ENCODE measurements at regions not wholly inside any gene's neighbourhood (a gene's known extent, or its start where the extent isn't known, plus 50 kb on each side); places are given as distances from the start of the nearest gene placed in this dataset.
"Not testable (repeated sequence)": the region's sequence is repeated elsewhere in the genome, so short reads cannot be mapped to it uniquely, and the experiment has no call there.

- no peak for DNase-seq
These were observed 61.5 kb downstream of the PRDM13 start for GRCh38 chr6:99668036-99668705.

GRCh38 chr6:99689916-99690685 lies 83.5 kb downstream of the PRDM13 start:
- DNase-seq, result no peak

GRCh38 chr6:99702287-99702686 lies 95.7 kb downstream of the PRDM13 start:
- not testable (repeated sequence) for DNase-seq

GRCh38 chr6:99709062-99709461 lies 102.4 kb downstream of the PRDM13 start:
- DNase-seq, result no peak

- DNase-seq, result no peak
These were observed 104.7 kb downstream of the PRDM13 start for GRCh38 chr6:99711302-99711701.

- DNase-seq, result no peak
These were observed 105.3 kb downstream of the PRDM13 start for GRCh38 chr6:99711925-99712324.

GRCh38 chr6:99712519-99712918 lies 105.9 kb downstream of the PRDM13 start:
- DNase-seq, result no peak

- DNase-seq, result not testable (repeated sequence)
These were observed 115.4 kb downstream of the PRDM13 start for GRCh38 chr6:99722043-99722442.

- not testable (repeated sequence) for DNase-seq
These were observed 123.6 kb downstream of the PRDM13 start for GRCh38 chr6:99730237-99730636.

GRCh38 chr6:99736302-99736701 lies 129.7 kb downstream of the PRDM13 start:
- no peak for DNase-seq

- DNase-seq, result no peak
These were observed 132.9 kb downstream of the PRDM13 start for GRCh38 chr6:99739526-99739925.

- no peak for DNase-seq
These were observed 134.5 kb downstream of the PRDM13 start for GRCh38 chr6:99741092-99741491.

- DNase-seq, result no peak
These were observed 137.0 kb downstream of the PRDM13 start for GRCh38 chr6:99743647-99744046.

- no peak for DNase-seq
These were observed 139.0 kb downstream of the PRDM13 start for GRCh38 chr6:99745651-99746050.

GRCh38 chr6:99746261-99746895 lies 139.7 kb downstream of the PRDM13 start:
- DNase-seq, result peak; percentile 50

- no peak for DNase-seq
These were observed 155.1 kb downstream of the PRDM13 start for GRCh38 chr6:99761711-99762110.

- DNase-seq, result no peak
These were observed 161.5 kb downstream of the PRDM13 start for GRCh38 chr6:99768166-99768565.

- DNase-seq, result no peak
These were observed 173.3 kb downstream of the PRDM13 start for GRCh38 chr6:99779631-99780555.

- no peak for DNase-seq
These were observed 173.9 kb downstream of the PRDM13 start for GRCh38 chr6:99780556-99780885.

GRCh38 chr6:99789767-99790166 lies 183.1 kb downstream of the PRDM13 start:
- no peak for DNase-seq

GRCh38 chr6:99790679-99791078 lies 184.0 kb downstream of the PRDM13 start:
- no peak for DNase-seq

- no peak for DNase-seq
These were observed 192.2 kb downstream of the MCHR2 start for GRCh38 chr6:99801805-99802204.
